ENCODE measurements at regions not wholly inside any gene's neighbourhood (a gene's known extent, or its start where the extent isn't known, plus 50 kb on each side); places are given as distances from the start of the nearest gene placed in this dataset.
"Not testable (repeated sequence)": the region's sequence is repeated elsewhere in the genome, so short reads cannot be mapped to it uniquely, and the experiment has no call there.

- no peak for TF ChIP-seq CTCF (IDR thresholded peaks at IDR 0.05)
- no peak for TF ChIP-seq POLR2AphosphoS5 (IDR thresholded peaks at IDR 0.05)
- TF ChIP-seq EP300 (IDR thresholded peaks at IDR 0.05; ENCODE audit: low read depth) = no peak
- TF ChIP-seq POLR2A (IDR thresholded peaks at IDR 0.05) = no peak
- Histone ChIP-seq H3K9me3 (no peaks in the 10 kb centered on the region), H3K4me3 (no peak overlapping the region), H3K27ac (no peak overlapping the region), H3K27me3 (no peaks in the 10 kb centered on the region), H3K4me1 (no peaks in the 10 kb centered on the region), H3K36me3 (no peaks in the 10 kb centered on the region)
- WGBS, 2 donors (ENCODE audit: low coverage in 1 of 2) = 89 to 100% methylated on average over 1 to 2 of the region's 2 CpGs
- in situ Hi-C loops (cut with MboI; ENCODE audit: low pct_ligation_motif_present in 1 of 4, low pct_unique_long_range_greater_than_20kb in 1 of 4, low sequenced_read_pairs in 3 of 4) = no loop called here
- DNase-seq = no peak
- intact Hi-C loops (cut with DNase I; ENCODE audit: low total_unique reads) = no loop called here
These were observed 212.6 kb upstream of the PRSS58 start for GRCh38 chr7:142470544-142470830.

- intact Hi-C loops (cut with DNase I; ENCODE audit: low total_unique reads) (no loop called here), in situ Hi-C loops (cut with MboI; ENCODE audit: low pct_ligation_motif_present in 1 of 4, low pct_unique_long_range_greater_than_20kb in 1 of 4, low sequenced_read_pairs in 3 of 4) (no loop called here)
- no peak for DNase-seq
- Histone ChIP-seq H3K4me3 (no peak overlapping the region), H3K27me3 (no peaks in the 10 kb centered on the region), H3K9me3 (no peaks in the 10 kb centered on the region), H3K36me3 (no peaks in the 10 kb centered on the region), H3K27ac (no peak overlapping the region), H3K4me1 (no peaks in the 10 kb centered on the region)
- no peak for TF ChIP-seq CTCF (IDR thresholded peaks at IDR 0.05)
- no peak for TF ChIP-seq POLR2AphosphoS5 (IDR thresholded peaks at IDR 0.05)
- no peak for TF ChIP-seq POLR2A (IDR thresholded peaks at IDR 0.05)
- no peak for TF ChIP-seq EP300 (IDR thresholded peaks at IDR 0.05; ENCODE audit: low read depth)
- WGBS, 2 donors (ENCODE audit: low coverage in 1 of 2) = 79% methylated on average over 11 of the region's 11 CpGs; no CpG with 5 or more reads in 1 of the 2 donors
These were observed 212.1 kb upstream of the PRSS58 start for GRCh38 chr7:142469696-142470543.

GRCh38 chr7:142468871-142469665 is 211.2 kb upstream of the PRSS58 start:
- Histone ChIP-seq H3K36me3 (no peaks in the 10 kb centered on the region), H3K27ac (no peak overlapping the region), H3K4me1 (no peaks in the 10 kb centered on the region), H3K27me3 (no peaks in the 10 kb centered on the region), H3K4me3 (no peak overlapping the region), H3K9me3 (no peaks in the 10 kb centered on the region)
- in situ Hi-C loops (cut with MboI; ENCODE audit: low pct_ligation_motif_present in 1 of 4, low pct_unique_long_range_greater_than_20kb in 1 of 4, low sequenced_read_pairs in 3 of 4) = no loop called here
- DNase-seq = no peak
- TF ChIP-seq POLR2A (IDR thresholded peaks at IDR 0.05) (no peak), CTCF (IDR thresholded peaks at IDR 0.05) (no peak), POLR2AphosphoS5 (IDR thresholded peaks at IDR 0.05) (no peak), EP300 (IDR thresholded peaks at IDR 0.05; ENCODE audit: low read depth) (no peak)
- 67 to 69% methylated on average over 4 to 6 of the region's 6 CpGs for WGBS, 2 donors (ENCODE audit: low coverage in 1 of 2)
- intact Hi-C loops (cut with DNase I; ENCODE audit: low total_unique reads) = no loop called here

- DNase-seq; intact Hi-C loops (cut with DNase I; ENCODE audit: low total_unique reads); H3K27ac ChIP-seq; in situ Hi-C loops (cut with MboI; ENCODE audit: low pct_ligation_motif_present in 1 of 4, low pct_unique_long_range_greater_than_20kb in 1 of 4, low sequenced_read_pairs in 3 of 4); H3K36me3 ChIP-seq; H3K9me3 ChIP-seq; H3K27me3 ChIP-seq; H3K4me3 ChIP-seq; H3K4me1 ChIP-seq: not testable (repeated sequence)
- 47 to 71% methylated on average over 1 to 7 of the region's 7 CpGs for WGBS, 2 donors (ENCODE audit: low coverage in 1 of 2)
These were observed 209.3 kb upstream of the PRSS58 start for GRCh38 chr7:142467056-142467655.
